A673 (cell line): ENCODE measurements at regions not wholly inside any gene's neighbourhood (a gene's known extent, or its start where the extent isn't known, plus 50 kb on each side); places are given as distances from the start of the nearest gene placed in this dataset.

Source experiments
- BruUV-seq: library from RNA; stranded (reverse); fragments of 400-500 nt; replicated peaks from 2 replicates; lab custom pipeline; 2021; lab: Mats Ljungman, UMichigan
- CTCF ChIA-PET: fragments of 300-600 bp; sonication (Branson Sonifier 250); formaldehyde crosslinking; loops from one replicate; lab custom pipeline; 2022; ENCODE audit warnings: antibody characterized with exemption; lab: Charles Lee
- POLR2A ChIA-PET: fragments of 300-600 bp; sonication (Branson Sonifier 250); formaldehyde crosslinking; loops from one replicate; lab custom pipeline; 2022; ENCODE audit warnings: antibody characterized with exemption; ENCODE audit not compliant: low non-redundant PET; lab: Charles Lee
- DNase-seq: peaks from one replicate; pipeline ENCODE4 v3.0.0-alpha.2; 2015; ENCODE audit warnings: low spot score
- H3K27ac ChIP-seq: fragments of 200-600 bp; sonication (generic); 2 replicates; pipeline ENCODE4 v1.5.1; 2016; ENCODE audit warnings: mixed run types, low read depth, mild to moderate bottlenecking, mixed read lengths, antibody characterized with exemption, low read length; ENCODE audit not compliant: poor library complexity, severe bottlenecking
- H3K27me3 ChIP-seq: fragments of 200-600 bp; sonication (generic); replicated peaks from 2 replicates; pipeline ENCODE4 v1.6.1; 2017; ENCODE audit warnings: mixed run types, low read depth, mild to moderate bottlenecking, mixed read lengths, antibody characterized with exemption, low read length; ENCODE audit not compliant: insufficient read depth, poor library complexity
- H3K36me3 ChIP-seq: fragments of 200-600 bp; sonication (generic); 2 replicates; pipeline ENCODE4 v1.6.1; 2016; ENCODE audit warnings: mixed run types, mild to moderate bottlenecking, mixed read lengths, antibody characterized with exemption, low read length; ENCODE audit not compliant: insufficient read depth, poor library complexity, severe bottlenecking
- H3K4me1 ChIP-seq: fragments of 200-600 bp; sonication (generic); 2 replicates; pipeline ENCODE4 v1.6.1; 2017; ENCODE audit warnings: mixed run types, mild to moderate bottlenecking, mixed read lengths, antibody characterized with exemption, low read length; ENCODE audit not compliant: insufficient read depth, poor library complexity, severe bottlenecking
- H3K4me3 ChIP-seq: fragments of 200-600 bp; sonication (generic); 2 replicates; pipeline ENCODE4 v1.5.1; 2016; ENCODE audit warnings: low read depth, mixed run types, mild to moderate bottlenecking, mixed read lengths, low read length; ENCODE audit not compliant: poor library complexity, severe bottlenecking
- H3K9me3 ChIP-seq: fragments of 200-600 bp; sonication (generic); 2 replicates; pipeline ENCODE4 v1.6.1; 2016; ENCODE audit warnings: mixed run types, low read depth, mild to moderate bottlenecking, mixed read lengths, antibody characterized with exemption, low read length; ENCODE audit not compliant: poor library complexity, severe bottlenecking
- CTCF ChIP-seq: fragments of 300-800, 200-600 bp; sonication (generic); conservative IDR thresholded peaks from 2 replicates; pipeline ENCODE4 v1.5.1; 2017; ENCODE audit warnings: low read depth, mild to moderate bottlenecking, antibody characterized with exemption, low read length, moderate library complexity, mixed read lengths
- EZH2 ChIP-seq: fragments of 200-600 bp; sonication (generic); IDR thresholded peaks from 2 replicates; pipeline ENCODE4 v1.6.1; 2017; ENCODE audit warnings: borderline replicate concordance, low read depth, mild to moderate bottlenecking, mixed read lengths, antibody characterized with exemption, low read length; ENCODE audit not compliant: poor library complexity, severe bottlenecking
- intact Hi-C: fragments of 100-400 bp; cut with micrococcal nuclease; formaldehyde crosslinking; loops from one replicate; pipeline ENCODE4 v1.10.0; 2022; ENCODE audit not compliant: unreplicated experiment

GRCh38 chr5:54616518-54617220 lies 99.1 kb downstream of the SNX18 start:
- H3K4me1 ChIP-seq: no peaks in the 10 kb centered on the region
- no peak overlapping the region for H3K4me3 ChIP-seq
- intact Hi-C loops: no loop called here
- H3K27ac ChIP-seq: no peak overlapping the region
- no peak for DNase-seq
- H3K27me3 ChIP-seq: no peaks in the 10 kb centered on the region
- POLR2A ChIA-PET: no interaction called here
- H3K36me3 ChIP-seq: no peaks in the 10 kb centered on the region
- TF ChIP-seq EZH2 (no peak), CTCF (no peak)
- CTCF ChIA-PET: no interaction called here
- no TSS peak for BruUV-seq
- H3K9me3 ChIP-seq: no peaks in the 10 kb centered on the region

GRCh38 chr5:54616031-54616430 lies 98.5 kb downstream of the SNX18 start:
- Histone ChIP-seq H3K4me3 (no peak overlapping the region), H3K36me3 (no peaks in the 10 kb centered on the region), H3K4me1 (no peaks in the 10 kb centered on the region), H3K27me3 (no peaks in the 10 kb centered on the region), H3K27ac (no peak overlapping the region), H3K9me3 (no peaks in the 10 kb centered on the region)
- TF ChIP-seq EZH2 (no peak), CTCF (no peak)
- DNase-seq: no peak
- CTCF ChIA-PET: no interaction called here
- no TSS peak for BruUV-seq
- POLR2A ChIA-PET: no interaction called here
- intact Hi-C loops: no loop called here

- BruUV-seq: no TSS peak
- intact Hi-C loops: no loop called here
- CTCF ChIA-PET: no interaction called here
- DNase-seq: no peak
- POLR2A ChIA-PET: no interaction called here
- H3K27ac ChIP-seq: no peak overlapping the region
- no peak for TF ChIP-seq EZH2
- no peak for TF ChIP-seq CTCF
- no peaks in the 10 kb centered on the region for H3K27me3 ChIP-seq
- H3K4me3 ChIP-seq: no peak overlapping the region
- H3K4me1 ChIP-seq: no peaks in the 10 kb centered on the region
- H3K36me3 ChIP-seq: no peaks in the 10 kb centered on the region
- no peaks in the 10 kb centered on the region for H3K9me3 ChIP-seq
Measured at GRCh38 chr5:54615381-54615780, 97.8 kb downstream of the SNX18 start.
